Gastroesophageal sphincter (tissue), 3 donors: ENCODE measurements at regions not wholly inside any gene's neighbourhood (a gene's known extent, or its start where the extent isn't known, plus 50 kb on each side); places are given as distances from the start of the nearest gene placed in this dataset.

Source experiments
- CTCF ChIP-seq, 4 experiments: fragments of 200-600 bp in 2 of 4; fragments of 450-650 bp in 2 of 4; sonication (generic) in 1 of 4; IDR thresholded peaks; one replicate each; pipeline ENCODE4 v1.5.1; 2017 to 2019; ENCODE audit warnings: antibody characterized with exemption in 4 of 4, mild to moderate bottlenecking in 2 of 4, moderate library complexity in 2 of 4
- POLR2A ChIP-seq, 2 donors: fragments of 450-650 bp; IDR thresholded peaks; one replicate each; pipeline ENCODE4 v1.6.1; 2017; ENCODE audit warnings: antibody characterized with exemption in 2 of 2, mild to moderate bottlenecking in 2 of 2, moderate library complexity in 1 of 2

GRCh38 chr1:193927550-193927949 lies 741.1 kb upstream of the B3GALT2 start:
- TF ChIP-seq CTCF (IDR thresholded peaks at IDR 0.05): no peak
- TF ChIP-seq POLR2A (IDR thresholded peaks at IDR 0.05): no peak
